PFSK-1 (cell line): ENCODE measurements at regions not wholly inside any gene's neighbourhood (a gene's known extent, or its start where the extent isn't known, plus 50 kb on each side); places are given as distances from the start of the nearest gene placed in this dataset.

Experiments
- POLR2AphosphoS5 ChIP-seq: IDR thresholded peaks from 2 replicates; pipeline ENCODE4 v1.6.1; 2012; ENCODE audit warnings: low read depth, mild to moderate bottlenecking, control low read depth, low read length, moderate library complexity
- TAF1 ChIP-seq: IDR thresholded peaks from 2 replicates; pipeline ENCODE4 v1.6.1; 2012; ENCODE audit warnings: low read length, control low read depth, borderline replicate concordance; ENCODE audit not compliant: insufficient read depth

DNA sequence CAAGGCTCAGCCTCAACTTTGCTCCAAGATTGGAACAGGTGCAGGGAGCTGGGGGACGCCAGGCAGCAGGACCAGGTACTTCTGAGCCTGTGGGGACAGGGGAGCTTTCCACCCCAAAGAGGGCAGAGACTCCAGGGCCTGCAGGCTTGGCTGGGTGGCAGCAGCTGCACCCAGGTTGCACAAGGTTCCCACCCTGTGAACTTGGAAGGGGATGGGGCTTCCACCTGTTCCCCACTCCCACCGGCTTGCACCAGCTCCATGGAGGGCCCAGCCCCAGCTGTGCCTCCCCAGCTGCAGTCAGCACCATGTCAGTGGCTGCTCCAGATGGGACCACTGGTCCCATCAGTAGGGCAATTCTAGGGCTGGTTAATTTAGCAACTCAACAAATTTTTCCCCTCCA is 114.0 kb upstream of the CDKN3 start:
- no peak for TF ChIP-seq TAF1
- TF ChIP-seq POLR2AphosphoS5, result no peak
